Fibroblast of pulmonary artery (primary cell): ENCODE measurements at regions not wholly inside any gene's neighbourhood (a gene's known extent, or its start where the extent isn't known, plus 50 kb on each side); places are given as distances from the start of the nearest gene placed in this dataset.
"Not testable (repeated sequence)": the region's sequence is repeated elsewhere in the genome, so short reads cannot be mapped to it uniquely, and the experiment has no call there.

Experiments used
- DNase-seq: peaks from one replicate; pipeline ENCODE4 v3.0.0-alpha.2; 2010; ENCODE audit warnings: low read depth
- H3K4me3 ChIP-seq: replicated peaks from 2 replicates; pipeline ENCODE4 v1.5.1; 2011; ENCODE audit warnings: low read depth, mild to moderate bottlenecking, control low read depth, low read length, moderate library complexity
- TF ChIP-seq, protein P1 (sequence below): IDR thresholded peaks from 2 replicates; pipeline ENCODE4 v1.5.1; 2011; ENCODE audit warnings: mild to moderate bottlenecking, control low read depth, low read length, inconsistent platforms; ENCODE audit errors: missing control alignments

DNA sequence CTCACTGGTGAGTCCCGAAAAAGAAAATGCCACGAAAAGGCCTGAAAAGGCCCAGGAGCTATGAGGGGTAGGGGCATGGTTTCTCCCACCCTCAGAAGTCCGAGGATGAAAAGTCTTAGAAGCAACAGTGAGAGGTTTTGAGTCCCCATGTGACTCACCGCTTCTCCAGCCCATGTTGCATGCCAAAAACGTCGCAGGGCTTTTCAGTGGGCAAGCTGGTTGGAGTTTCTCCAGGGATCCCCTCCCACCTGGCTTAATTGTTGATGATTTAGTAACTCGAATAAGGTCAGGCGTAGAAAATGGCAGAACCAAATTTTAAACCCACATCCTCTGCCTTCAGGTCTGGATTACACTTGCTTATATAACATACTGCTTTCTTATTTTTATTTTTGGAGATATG, 96.3 kb upstream of the ARMC3 start:
- no peak for DNase-seq
- TF ChIP-seq, protein P1, sequence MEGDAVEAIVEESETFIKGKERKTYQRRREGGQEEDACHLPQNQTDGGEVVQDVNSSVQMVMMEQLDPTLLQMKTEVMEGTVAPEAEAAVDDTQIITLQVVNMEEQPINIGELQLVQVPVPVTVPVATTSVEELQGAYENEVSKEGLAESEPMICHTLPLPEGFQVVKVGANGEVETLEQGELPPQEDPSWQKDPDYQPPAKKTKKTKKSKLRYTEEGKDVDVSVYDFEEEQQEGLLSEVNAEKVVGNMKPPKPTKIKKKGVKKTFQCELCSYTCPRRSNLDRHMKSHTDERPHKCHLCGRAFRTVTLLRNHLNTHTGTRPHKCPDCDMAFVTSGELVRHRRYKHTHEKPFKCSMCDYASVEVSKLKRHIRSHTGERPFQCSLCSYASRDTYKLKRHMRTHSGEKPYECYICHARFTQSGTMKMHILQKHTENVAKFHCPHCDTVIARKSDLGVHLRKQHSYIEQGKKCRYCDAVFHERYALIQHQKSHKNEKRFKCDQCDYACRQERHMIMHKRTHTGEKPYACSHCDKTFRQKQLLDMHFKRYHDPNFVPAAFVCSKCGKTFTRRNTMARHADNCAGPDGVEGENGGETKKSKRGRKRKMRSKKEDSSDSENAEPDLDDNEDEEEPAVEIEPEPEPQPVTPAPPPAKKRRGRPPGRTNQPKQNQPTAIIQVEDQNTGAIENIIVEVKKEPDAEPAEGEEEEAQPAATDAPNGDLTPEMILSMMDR = no peak
- H3K4me3 ChIP-seq = no peak overlapping the region

DNA sequence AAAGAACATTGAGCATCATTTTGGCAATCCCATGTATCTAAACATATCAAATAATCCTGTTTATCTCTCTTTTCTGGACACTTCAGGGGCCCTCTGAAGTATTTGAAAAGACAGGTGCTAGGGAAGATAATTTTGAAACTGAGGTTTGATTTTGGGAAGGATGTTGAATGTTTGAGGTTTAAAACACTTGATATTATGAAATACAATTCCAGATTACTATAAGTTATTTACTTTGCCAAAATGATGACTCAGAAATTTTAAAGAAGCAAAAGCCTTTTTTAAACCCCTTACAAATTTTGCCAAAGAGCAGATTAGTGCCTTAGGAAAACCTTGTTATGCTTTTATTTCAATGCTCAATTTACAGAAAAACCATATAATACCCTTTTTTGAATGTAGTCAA, 99.1 kb upstream of the ARMC3 start:
- H3K4me3 ChIP-seq, DNase-seq: not testable (repeated sequence)

DNA sequence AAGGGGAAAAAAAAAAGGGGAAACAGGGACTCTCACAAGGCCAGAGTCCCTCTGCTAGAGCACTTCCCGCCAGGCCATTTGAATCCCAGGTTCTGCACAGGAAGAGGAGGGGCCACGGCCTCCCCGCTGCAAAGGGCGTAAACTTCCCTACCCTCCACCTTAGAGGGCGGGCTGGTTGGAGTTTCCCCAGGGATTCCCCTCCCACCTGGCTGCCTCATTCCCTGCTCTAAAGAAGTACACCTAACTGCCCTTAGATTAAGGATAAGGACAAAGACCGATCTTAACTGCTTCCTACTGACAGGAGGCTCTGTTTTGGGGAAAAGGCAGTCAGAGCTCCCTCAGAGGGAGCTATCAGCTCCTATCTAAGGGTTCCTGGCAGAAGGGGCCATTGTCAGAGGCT, 102.0 kb upstream of the ARMC3 start:
- TF ChIP-seq, protein P1 = no peak
- no peak overlapping the region for H3K4me3 ChIP-seq
- DNase-seq = no peak

DNA sequence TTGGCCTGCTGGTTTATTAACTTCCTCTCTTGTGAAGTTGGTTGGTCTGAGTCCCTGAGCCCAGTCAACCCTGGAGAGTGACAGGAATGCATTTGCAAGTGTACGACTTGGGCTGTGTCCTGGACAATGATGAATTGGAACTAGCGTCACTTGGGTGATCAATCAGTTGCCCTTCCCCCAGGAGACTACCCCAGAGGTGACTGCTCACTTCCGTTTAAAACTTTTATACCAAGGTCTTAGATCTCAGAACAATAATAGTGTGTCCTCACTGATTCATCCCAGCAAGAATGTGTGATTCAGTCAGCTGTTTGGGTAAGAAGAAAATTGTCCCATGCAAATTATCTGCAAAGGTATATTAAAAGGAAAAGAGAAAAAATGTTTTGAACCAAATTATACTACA, 102.9 kb upstream of the ARMC3 start:
- TF ChIP-seq, protein P1 = no peak
- H3K4me3 ChIP-seq = no peak overlapping the region
- DNase-seq = peak; percentile 44

DNA sequence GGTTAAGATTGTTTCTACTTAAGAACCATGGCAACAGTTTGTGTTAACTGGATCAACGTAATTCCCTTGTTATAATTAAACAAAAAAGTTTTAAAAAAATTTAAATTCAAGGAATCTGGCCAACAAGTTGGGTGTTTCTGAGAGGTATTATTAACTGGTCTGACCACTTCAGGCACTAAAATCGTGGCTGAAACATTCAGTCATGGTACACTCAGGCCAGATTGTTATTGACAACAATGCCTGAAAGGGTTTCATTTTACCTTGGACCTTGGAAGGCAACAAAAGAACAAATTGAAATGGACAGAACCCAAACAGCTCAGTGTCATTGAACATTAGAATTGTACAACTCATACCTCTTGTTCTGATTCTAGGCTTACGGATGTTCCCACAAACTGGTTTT, 103.3 kb upstream of the ARMC3 start:
- H3K4me3 ChIP-seq = no peak overlapping the region
- TF ChIP-seq, protein P1 = no peak
- DNase-seq = no peak

DNA sequence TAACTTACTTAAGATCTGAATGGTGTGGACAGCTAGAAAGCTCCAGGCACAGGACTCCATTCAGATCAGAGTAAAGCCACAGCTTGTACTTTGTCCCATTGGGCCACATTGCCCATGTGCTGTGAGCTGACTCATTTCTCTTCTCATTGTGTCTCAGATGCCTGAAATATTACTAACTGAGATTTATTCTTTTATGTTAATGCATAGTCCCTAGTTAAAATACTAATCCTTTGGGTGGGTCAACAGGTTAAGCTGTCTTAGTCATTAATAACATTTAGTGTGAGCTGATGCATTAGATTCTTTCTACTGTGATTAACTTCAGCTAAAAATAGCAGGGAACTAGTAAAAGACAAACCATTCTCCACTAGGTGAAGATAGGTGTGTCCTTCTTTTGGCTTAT, 104.7 kb upstream of the ARMC3 start:
- DNase-seq = peak; percentile 71
- no peak overlapping the region for H3K4me3 ChIP-seq
- TF ChIP-seq, protein P1 = no peak

DNA sequence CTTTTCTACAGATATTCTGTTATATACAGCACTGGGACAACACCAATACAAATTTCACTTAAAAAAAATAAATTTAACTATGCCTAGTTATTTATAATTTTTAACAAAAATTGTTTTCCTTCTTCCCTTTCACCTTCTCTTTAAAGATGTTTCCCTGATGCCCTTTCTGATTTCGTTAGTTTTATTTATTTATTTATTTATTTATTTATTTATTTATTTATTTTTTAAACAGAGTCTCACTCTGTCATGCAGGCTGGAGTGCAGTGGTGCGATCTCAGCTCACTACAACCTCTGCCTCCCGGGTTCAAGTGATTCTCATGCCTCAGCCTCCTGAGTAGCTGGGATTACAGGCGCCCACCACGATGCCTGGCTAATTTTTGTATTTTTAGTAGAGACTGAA, 105.9 kb upstream of the ARMC3 start:
- DNase-seq, H3K4me3 ChIP-seq: not testable (repeated sequence)

DNA sequence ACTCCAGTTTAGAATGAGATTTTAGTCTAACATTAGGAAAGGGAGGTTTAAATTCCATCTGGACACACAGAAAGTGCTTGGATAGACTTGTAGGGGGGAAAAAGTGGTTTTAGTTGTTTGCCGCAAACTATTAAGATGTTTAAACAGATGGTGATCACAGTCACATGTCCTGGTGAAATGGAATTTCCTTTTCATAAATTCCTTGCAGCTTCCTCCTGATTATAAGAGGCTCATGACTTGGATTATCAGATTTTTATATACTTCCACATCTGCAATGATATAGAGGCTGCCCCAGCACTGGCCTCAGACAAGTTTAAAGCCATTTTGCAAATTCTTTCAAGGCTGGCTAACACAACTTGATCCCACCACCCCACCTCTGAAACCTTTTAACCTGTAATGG, 106.4 kb upstream of the ARMC3 start:
- H3K4me3 ChIP-seq = no peak overlapping the region
- TF ChIP-seq, protein P1 = no peak
- DNase-seq = peak; percentile 52
